T-helper 17 cell (primary cell): ENCODE measurements at regions not wholly inside any gene's neighbourhood (a gene's known extent, or its start where the extent isn't known, plus 50 kb on each side); places are given as distances from the start of the nearest gene placed in this dataset.

Source experiments
- ATAC-seq: fragments of 150-1000 bp; cut with Tn5 transposase; 2 replicates; pipeline ENCODE4 v1.10.0; 2021; ENCODE audit warnings: mild to moderate bottlenecking, moderate library complexity
- DNase-seq, 3 donors: peaks; one replicate each; pipeline versions ENCODE4 v3.0.0 to v3.0.0-alpha.2; 2020 to 2021
- H3K9me3 ChIP-seq: one replicate; pipeline ENCODE4 v1.7.0; 2013; ENCODE audit warnings: low read length, mild to moderate bottlenecking; ENCODE audit not compliant: control insufficient read depth, poor library complexity, severe bottlenecking
- H3K27ac Mint-ChIP-seq: one replicate; pipeline ENCODE4 v1.8.0; 2022; ENCODE audit warnings: mild to moderate bottlenecking, moderate library complexity, mixed read lengths
- H3K27me3 Mint-ChIP-seq: one replicate; pipeline ENCODE4 v1.8.0; 2022; ENCODE audit warnings: mixed read lengths
- H3K36me3 Mint-ChIP-seq: one replicate; pipeline ENCODE4 v1.8.0; 2022; ENCODE audit warnings: low read depth, mixed read lengths
- H3K4me1 Mint-ChIP-seq: one replicate; pipeline ENCODE4 v1.8.0; 2022; ENCODE audit warnings: mild to moderate bottlenecking, mixed read lengths
- H3K4me3 Mint-ChIP-seq: one replicate; pipeline ENCODE4 v1.8.0; 2022; ENCODE audit warnings: mild to moderate bottlenecking, moderate library complexity, mixed read lengths

DNA sequence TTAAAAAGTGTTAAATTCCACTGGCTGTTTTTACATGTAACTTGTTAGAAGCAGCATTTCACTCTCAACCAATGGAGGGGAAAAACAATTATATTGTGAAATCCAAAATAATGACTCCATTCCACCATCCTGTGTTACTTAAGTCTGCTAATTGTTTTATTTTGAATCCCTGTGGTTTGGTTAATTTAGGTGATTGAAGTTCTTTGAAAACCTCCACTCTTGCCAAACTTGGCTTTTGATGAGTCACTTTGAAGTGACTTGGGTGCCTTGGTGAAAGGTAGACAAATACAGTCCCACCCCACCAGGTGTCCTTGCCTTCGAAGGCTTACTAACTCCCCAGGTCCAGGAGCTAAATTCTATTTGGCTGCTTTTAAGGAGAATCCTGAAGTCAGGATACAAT is 1303.8 kb upstream of the NRXN1 start:
- H3K27ac Mint-ChIP-seq = no peak overlapping the region
- H3K27me3 Mint-ChIP-seq = no peaks in the 10 kb centered on the region
- DNase-seq (no peak), ATAC-seq (no peak)
- no peaks in the 10 kb centered on the region for H3K9me3 ChIP-seq
- H3K4me1 Mint-ChIP-seq = no peaks in the 10 kb centered on the region
- no peak overlapping the region for H3K4me3 Mint-ChIP-seq
- no peaks in the 10 kb centered on the region for H3K36me3 Mint-ChIP-seq

DNA sequence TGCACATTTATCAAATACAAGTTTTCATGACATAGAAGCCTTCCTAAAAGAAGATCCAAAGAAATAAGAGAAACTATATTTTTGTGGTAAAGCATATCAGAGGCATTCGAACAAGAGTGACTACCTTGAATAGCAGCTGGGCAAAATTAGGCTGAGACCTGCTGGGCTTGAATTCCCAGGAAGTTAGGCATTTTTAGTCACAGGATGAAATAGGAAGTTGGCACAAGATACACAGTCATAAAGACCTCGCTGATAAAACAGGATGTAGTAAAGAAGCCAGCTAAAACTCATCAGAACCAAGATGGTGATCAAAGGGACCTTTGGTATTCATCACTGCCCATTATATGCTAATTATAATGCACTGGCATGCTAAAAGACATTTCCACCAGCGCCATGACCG is 1302.3 kb upstream of the NRXN1 start:
- no peaks in the 10 kb centered on the region for H3K9me3 ChIP-seq
- Mint-ChIP-seq H3K36me3 (no peaks in the 10 kb centered on the region), H3K27ac (no peak overlapping the region)

DNA sequence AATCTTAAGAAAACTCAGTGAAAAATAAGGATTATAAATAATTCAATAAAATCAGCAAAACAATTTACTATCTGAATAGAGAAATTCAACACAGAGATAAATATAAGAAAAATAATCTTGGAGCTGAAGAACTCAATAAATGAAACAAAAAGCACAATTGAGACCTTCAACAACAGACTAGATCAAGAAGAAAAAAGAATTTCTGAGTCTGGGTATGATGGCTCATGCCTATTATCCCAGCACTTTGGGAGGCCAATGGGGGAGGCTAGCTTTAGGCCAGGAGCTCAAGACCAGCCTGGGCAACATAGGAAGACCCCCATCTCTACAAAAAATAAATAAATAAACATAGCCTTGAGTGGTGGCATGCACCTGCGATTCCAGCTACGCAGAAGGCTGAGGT is 1295.7 kb upstream of the NRXN1 start:
- Mint-ChIP-seq H3K4me3 (no peak overlapping the region), H3K4me1 (no peaks in the 10 kb centered on the region), H3K27ac (no peak overlapping the region), H3K27me3 (no peaks in the 10 kb centered on the region), H3K36me3 (no peaks in the 10 kb centered on the region)
- ATAC-seq = no peak
- DNase-seq = no peak
- H3K9me3 ChIP-seq = no peaks in the 10 kb centered on the region

More for the DNA sequence above, 1302.3 kb upstream of the NRXN1 start:
- H3K4me3 Mint-ChIP-seq = no peak overlapping the region
- no peak for ATAC-seq
- H3K4me1 Mint-ChIP-seq = no peaks in the 10 kb centered on the region
- DNase-seq = no peak
- no peaks in the 10 kb centered on the region for H3K27me3 Mint-ChIP-seq

GRCh38 chr2:52314231-52314630 is 1282.3 kb upstream of the NRXN1 start:
- Mint-ChIP-seq H3K27me3 (peaks cover 6% of the 10 kb centered on the region), H3K4me3 (no peak overlapping the region), H3K27ac (no peak overlapping the region), H3K4me1 (no peaks in the 10 kb centered on the region), H3K36me3 (no peaks in the 10 kb centered on the region)
- ATAC-seq = no peak
- DNase-seq = no peak
- no peaks in the 10 kb centered on the region for H3K9me3 ChIP-seq

DNA sequence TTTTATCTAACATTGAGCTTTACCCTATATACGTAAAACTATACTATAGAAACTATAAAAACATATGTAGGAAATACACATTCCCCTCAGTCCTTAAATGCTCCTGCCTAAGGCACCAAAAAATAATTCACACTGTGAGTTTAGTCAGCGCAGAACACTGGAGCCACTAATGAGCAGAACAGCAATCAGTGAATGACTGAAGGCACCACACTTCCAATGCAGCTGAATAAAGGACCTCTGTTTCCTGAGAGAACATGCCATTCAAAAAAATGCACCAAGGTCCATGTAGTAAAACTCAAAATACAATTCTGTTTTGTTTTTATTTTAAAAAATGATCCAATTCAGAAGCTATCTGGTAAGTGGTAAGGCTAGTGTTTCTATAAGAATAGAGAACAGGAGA is 1280.6 kb upstream of the NRXN1 start:
- no peak for DNase-seq
- H3K9me3 ChIP-seq = no peaks in the 10 kb centered on the region
- Mint-ChIP-seq H3K27ac (no peak overlapping the region), H3K36me3 (no peaks in the 10 kb centered on the region), H3K27me3 (peaks cover 6% of the 10 kb centered on the region), H3K4me3 (no peak overlapping the region), H3K4me1 (no peaks in the 10 kb centered on the region)
- no peak for ATAC-seq

GRCh38 chr2:52311862-52312261 is 1279.9 kb upstream of the NRXN1 start:
- H3K36me3 Mint-ChIP-seq = no peaks in the 10 kb centered on the region
- H3K27ac Mint-ChIP-seq = no peak overlapping the region
- H3K4me3 Mint-ChIP-seq = no peak overlapping the region
- no peaks in the 10 kb centered on the region for H3K9me3 ChIP-seq
- no peak for ATAC-seq
- H3K27me3 Mint-ChIP-seq = peaks cover 6% of the 10 kb centered on the region
- no peak for DNase-seq
- H3K4me1 Mint-ChIP-seq = no peaks in the 10 kb centered on the region

DNA sequence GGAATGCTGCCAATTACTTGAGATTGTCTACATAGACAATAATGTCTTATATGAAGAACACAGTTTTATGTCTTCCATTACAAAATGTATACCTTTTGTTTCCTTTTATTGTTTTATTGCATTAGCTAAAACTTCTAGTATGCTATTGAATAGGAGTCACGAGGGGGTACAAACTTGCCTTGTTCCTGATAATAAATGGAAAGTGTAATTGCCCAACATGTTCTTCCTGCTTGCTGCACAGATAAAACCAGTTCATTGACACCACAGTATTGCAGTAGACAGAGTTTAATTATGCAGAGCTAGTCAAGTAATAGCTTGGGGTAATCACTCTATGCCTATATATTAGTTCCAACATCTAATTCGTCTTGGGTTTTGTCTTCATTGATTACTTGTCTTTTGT is 1276.2 kb upstream of the NRXN1 start:
- H3K4me1 Mint-ChIP-seq = no peaks in the 10 kb centered on the region
- no peak overlapping the region for H3K4me3 Mint-ChIP-seq
- peaks cover 6% of the 10 kb centered on the region for H3K27me3 Mint-ChIP-seq
- DNase-seq = no peak
- ATAC-seq = no peak
- H3K36me3 Mint-ChIP-seq = no peaks in the 10 kb centered on the region
- no peak overlapping the region for H3K27ac Mint-ChIP-seq
- no peaks in the 10 kb centered on the region for H3K9me3 ChIP-seq

- no peaks in the 10 kb centered on the region for H3K4me1 Mint-ChIP-seq
- ATAC-seq (no peak), DNase-seq (no peak)
- H3K4me3 Mint-ChIP-seq = no peak overlapping the region
- H3K9me3 ChIP-seq = no peaks in the 10 kb centered on the region
- H3K27me3 Mint-ChIP-seq = no peaks in the 10 kb centered on the region
- no peaks in the 10 kb centered on the region for H3K36me3 Mint-ChIP-seq
- no peak overlapping the region for H3K27ac Mint-ChIP-seq
These were observed 1262.7 kb upstream of the NRXN1 start for GRCh38 chr2:52294628-52295027.

GRCh38 chr2:52292801-52293200 is 1260.9 kb upstream of the NRXN1 start:
- H3K9me3 ChIP-seq = no peaks in the 10 kb centered on the region
- Mint-ChIP-seq H3K4me3 (no peak overlapping the region), H3K4me1 (no peaks in the 10 kb centered on the region), H3K27me3 (no peaks in the 10 kb centered on the region), H3K27ac (no peak overlapping the region), H3K36me3 (no peaks in the 10 kb centered on the region)
- DNase-seq (no peak), ATAC-seq (no peak)

GRCh38 chr2:52289741-52290140 is 1257.8 kb upstream of the NRXN1 start:
- H3K9me3 ChIP-seq = no peaks in the 10 kb centered on the region
- ATAC-seq = no peak
- Mint-ChIP-seq H3K4me1 (no peaks in the 10 kb centered on the region), H3K27ac (no peak overlapping the region), H3K36me3 (no peaks in the 10 kb centered on the region), H3K27me3 (no peaks in the 10 kb centered on the region), H3K4me3 (no peak overlapping the region)
- DNase-seq = no peak

GRCh38 chr2:52288596-52288995 is 1256.7 kb upstream of the NRXN1 start:
- H3K36me3 Mint-ChIP-seq = no peaks in the 10 kb centered on the region
- no peaks in the 10 kb centered on the region for H3K4me1 Mint-ChIP-seq
- DNase-seq (no peak), ATAC-seq (no peak)
- no peaks in the 10 kb centered on the region for H3K9me3 ChIP-seq
- no peak overlapping the region for H3K4me3 Mint-ChIP-seq
- H3K27me3 Mint-ChIP-seq = no peaks in the 10 kb centered on the region
- H3K27ac Mint-ChIP-seq = no peak overlapping the region

DNA sequence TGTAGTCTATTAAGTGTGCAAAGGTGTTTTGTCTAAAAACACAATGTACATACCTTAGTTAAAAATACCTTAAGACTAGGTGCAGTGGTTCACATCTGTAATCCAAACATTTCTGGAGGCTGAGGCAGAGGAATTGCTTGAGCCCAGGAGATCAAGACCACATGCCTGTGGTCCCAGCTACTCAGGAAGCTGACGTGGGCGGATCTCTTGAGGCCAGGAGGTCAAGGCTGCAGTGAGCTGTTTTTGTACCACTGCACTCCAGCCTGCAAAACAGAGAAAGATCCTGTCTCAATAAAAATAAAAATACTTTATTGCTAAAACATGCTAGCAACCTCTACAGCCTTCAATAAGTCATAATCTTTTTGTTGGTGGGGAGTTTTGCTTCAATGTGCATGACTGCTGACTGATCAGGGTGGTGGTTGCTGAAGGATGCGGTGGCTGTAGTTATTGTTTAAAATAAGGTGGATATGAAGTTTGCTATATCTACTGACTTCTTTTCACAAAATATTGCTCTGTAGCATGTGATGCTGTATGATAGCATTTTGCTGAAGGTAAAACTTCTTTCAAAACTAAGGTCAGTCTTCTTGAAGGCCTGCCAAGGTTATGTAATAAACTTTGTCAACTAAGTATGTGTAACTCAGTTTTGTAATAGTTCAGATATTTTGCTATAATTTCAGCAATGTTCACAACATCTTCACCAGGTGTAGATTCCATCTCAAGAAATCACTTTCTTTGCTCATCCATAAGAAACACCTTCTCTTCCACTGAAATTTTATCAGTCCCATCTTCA is 1238.0 kb upstream of the NRXN1 start:
- Mint-ChIP-seq H3K27ac (no peak overlapping the region), H3K27me3 (no peaks in the 10 kb centered on the region), H3K4me3 (no peak overlapping the region), H3K4me1 (no peaks in the 10 kb centered on the region), H3K36me3 (no peaks in the 10 kb centered on the region)
- ATAC-seq (no peak), DNase-seq (no peak)
- no peaks in the 10 kb centered on the region for H3K9me3 ChIP-seq

- DNase-seq = no peak
- no peaks in the 10 kb centered on the region for H3K4me1 Mint-ChIP-seq
- H3K27me3 Mint-ChIP-seq = no peaks in the 10 kb centered on the region
- no peak for ATAC-seq
- no peak overlapping the region for H3K27ac Mint-ChIP-seq
- no peaks in the 10 kb centered on the region for H3K9me3 ChIP-seq
- H3K36me3 Mint-ChIP-seq = no peaks in the 10 kb centered on the region
- H3K4me3 Mint-ChIP-seq = no peak overlapping the region
These were observed 1233.0 kb upstream of the NRXN1 start for GRCh38 chr2:52264911-52265310.

DNA sequence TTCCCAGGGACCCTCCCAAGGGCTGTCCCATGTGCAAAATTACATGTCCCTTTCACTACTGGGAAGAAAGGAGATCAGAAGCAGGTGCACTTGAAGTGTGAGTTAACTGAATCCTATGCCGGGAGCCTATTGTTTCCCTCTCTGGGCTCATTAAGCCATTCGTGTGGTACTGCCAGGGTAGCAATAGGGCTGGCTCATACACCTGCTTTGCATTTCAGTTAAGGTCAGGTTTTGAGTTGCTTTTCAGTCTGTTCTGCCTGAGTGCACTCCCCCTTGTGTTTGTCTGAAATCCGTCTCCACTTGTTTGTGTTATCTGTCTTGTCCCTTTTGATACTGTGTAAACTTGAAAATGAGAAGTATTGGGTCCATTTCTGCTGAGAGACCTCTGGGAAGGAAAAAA is 1232.6 kb upstream of the NRXN1 start:
- Mint-ChIP-seq H3K4me3 (no peak overlapping the region), H3K4me1 (no peaks in the 10 kb centered on the region), H3K27ac (no peak overlapping the region), H3K27me3 (no peaks in the 10 kb centered on the region), H3K36me3 (no peaks in the 10 kb centered on the region)
- ATAC-seq (no peak), DNase-seq (no peak)
- H3K9me3 ChIP-seq = no peaks in the 10 kb centered on the region
